Keratinocyte (primary cell): ENCODE measurements at regions not wholly inside any gene's neighbourhood (a gene's known extent, or its start where the extent isn't known, plus 50 kb on each side); places are given as distances from the start of the nearest gene placed in this dataset.

ENCODE experiments used
- DNase-seq: peaks from one replicate; pipeline ENCODE4 v3.0.0-alpha.2; 2011; ENCODE audit warnings: low read depth, missing footprints, low spot score
- FAIRE-seq: peaks from 2 replicates; lab custom pipeline; 2011; peaks lifted over from hg19 to GRCh38; lab: Jason Lieb, UNC
- H2AFZ ChIP-seq: 2 replicates; pipeline ENCODE4 v1.6.0; 2012; ENCODE audit warnings: low read length, control low read depth, inconsistent platforms; ENCODE audit not compliant: control insufficient read depth
- H3K27ac ChIP-seq: 2 replicates; pipeline ENCODE4 v1.5.1; 2011; ENCODE audit warnings: low read length; ENCODE audit not compliant: control insufficient read depth, insufficient read depth
- H3K27me3 ChIP-seq: 3 replicates; pipeline ENCODE4 v1.6.0; 2011; ENCODE audit warnings: low read length; ENCODE audit not compliant: control insufficient read depth, insufficient read depth; ENCODE audit errors: extremely low read depth
- H3K36me3 ChIP-seq, 2 experiments: 2 replicates in 1 of 2; 3 replicates in 1 of 2; pipeline ENCODE4 v1.5.1; 2011; ENCODE audit warnings: low read length in 2 of 2, mild to moderate bottlenecking in 1 of 2; ENCODE audit not compliant: control insufficient read depth in 2 of 2, insufficient read depth in 2 of 2; ENCODE audit errors: extremely low read depth in 1 of 2
- H3K4me1 ChIP-seq: 3 replicates; pipeline ENCODE4 v1.5.1; 2011; ENCODE audit warnings: low read length; ENCODE audit not compliant: control insufficient read depth, insufficient read depth; ENCODE audit errors: extremely low read depth
- H3K4me2 ChIP-seq: 3 replicates; pipeline ENCODE4 v1.6.0; 2011; ENCODE audit warnings: low read depth, low read length; ENCODE audit not compliant: control insufficient read depth, insufficient read depth; ENCODE audit errors: extremely low read depth
- H3K4me3 ChIP-seq, 3 experiments: fragments of 200-600 bp in 1 of 3; sonication (generic) in 1 of 3; 2 replicates in 2 of 3; 3 replicates in 1 of 3; pipeline ENCODE4 v1.5.1; 2011 to 2016; ENCODE audit warnings: low read length in 3 of 3, mild to moderate bottlenecking in 3 of 3, control low read depth in 2 of 3, inconsistent platforms in 1 of 3, low read depth in 1 of 3, mixed read lengths in 1 of 3, mixed run types in 1 of 3, moderate library complexity in 1 of 3; ENCODE audit not compliant: control insufficient read depth in 2 of 3, insufficient read depth in 2 of 3; ENCODE audit errors: extremely low read depth in 1 of 3
- H3K79me2 ChIP-seq: 2 replicates; pipeline ENCODE4 v1.6.0; 2012; ENCODE audit warnings: low read length; ENCODE audit not compliant: control insufficient read depth, insufficient read depth
- H3K9ac ChIP-seq: 3 replicates; pipeline ENCODE4 v1.6.0; 2011; ENCODE audit warnings: low read length; ENCODE audit not compliant: control insufficient read depth, insufficient read depth; ENCODE audit errors: extremely low read depth
- H3K9me1 ChIP-seq: 3 replicates; pipeline ENCODE4 v1.6.0; 2011; ENCODE audit warnings: low read length; ENCODE audit not compliant: control insufficient read depth, insufficient read depth; ENCODE audit errors: extremely low read depth
- H3K9me3 ChIP-seq: 2 replicates; pipeline ENCODE4 v1.5.1; 2012; ENCODE audit warnings: low read depth, low read length; ENCODE audit not compliant: control insufficient read depth
- H4K20me1 ChIP-seq: 3 replicates; pipeline ENCODE4 v1.6.0; 2011; ENCODE audit warnings: low read length; ENCODE audit not compliant: control insufficient read depth, insufficient read depth; ENCODE audit errors: extremely low read depth
- EZH2 ChIP-seq: IDR thresholded peaks from one replicate; pipeline ENCODE4 v1.6.1; 2012; ENCODE audit warnings: inconsistent platforms, mild to moderate bottlenecking, low read length, moderate library complexity
- dilution Hi-C: fragments of 300-500 bp; cut with MboI; formaldehyde crosslinking; loops from one replicate; pipeline ENCODE4 v1.7.0; 2020; ENCODE audit warnings: low sequenced_read_pairs; ENCODE audit not compliant: extremely low pct_ligation_motif_present
- TF ChIP-seq, protein P1 (sequence below), 3 experiments: IDR thresholded peaks in 1 of 3; conservative IDR thresholded peaks in 1 of 3; optimal IDR thresholded peaks in 1 of 3; 2 replicates in 2 of 3; 3 replicates in 1 of 3; pipeline versions ENCODE3 to v1.5.1; 2011; ENCODE audit warnings: low read length in 3 of 3, mild to moderate bottlenecking in 3 of 3, moderate library complexity in 2 of 3, control low read depth in 1 of 3, inconsistent platforms in 1 of 3; ENCODE audit not compliant: insufficient read depth in 2 of 3; ENCODE audit errors: extremely low read depth in 1 of 3

DNA sequence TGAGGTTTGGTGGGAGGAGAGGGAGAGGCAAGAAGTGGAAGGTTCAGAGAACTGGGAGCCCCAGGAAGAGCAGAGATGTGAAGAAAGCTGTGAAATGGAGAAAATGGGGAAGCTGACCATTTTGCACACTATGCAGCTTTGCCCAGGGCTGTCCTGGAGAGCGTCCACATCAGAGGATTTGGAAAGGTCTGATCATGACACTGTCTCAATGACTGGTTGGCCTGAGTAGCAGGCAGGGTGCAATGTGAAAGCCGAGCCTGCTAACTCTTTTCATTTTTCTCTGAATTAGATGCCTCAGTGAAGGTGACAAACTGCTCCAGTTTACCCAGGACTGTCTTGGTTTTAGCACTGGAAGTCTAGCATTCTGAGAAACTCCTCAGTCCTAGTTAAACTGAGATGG lies 330.1 kb upstream of the RPS6KA3 start:
- Histone ChIP-seq H3K9ac (no peak overlapping the region), H3K4me3 (no peak overlapping the region), H3K27me3 (no peaks in the 10 kb centered on the region), H3K9me3 (no peaks in the 10 kb centered on the region), H3K9me1 (no peaks in the 10 kb centered on the region), H3K4me2 (no peak overlapping the region), H3K36me3 (no peaks in the 10 kb centered on the region), H2AFZ (no peak overlapping the region), H3K79me2 (no peaks in the 10 kb centered on the region), H3K4me1 (peaks cover 2% of the 10 kb centered on the region), H4K20me1 (no peaks in the 10 kb centered on the region), H3K27ac (no peak overlapping the region)
- TF ChIP-seq EZH2, result no peak
- TF ChIP-seq, protein P1, sequence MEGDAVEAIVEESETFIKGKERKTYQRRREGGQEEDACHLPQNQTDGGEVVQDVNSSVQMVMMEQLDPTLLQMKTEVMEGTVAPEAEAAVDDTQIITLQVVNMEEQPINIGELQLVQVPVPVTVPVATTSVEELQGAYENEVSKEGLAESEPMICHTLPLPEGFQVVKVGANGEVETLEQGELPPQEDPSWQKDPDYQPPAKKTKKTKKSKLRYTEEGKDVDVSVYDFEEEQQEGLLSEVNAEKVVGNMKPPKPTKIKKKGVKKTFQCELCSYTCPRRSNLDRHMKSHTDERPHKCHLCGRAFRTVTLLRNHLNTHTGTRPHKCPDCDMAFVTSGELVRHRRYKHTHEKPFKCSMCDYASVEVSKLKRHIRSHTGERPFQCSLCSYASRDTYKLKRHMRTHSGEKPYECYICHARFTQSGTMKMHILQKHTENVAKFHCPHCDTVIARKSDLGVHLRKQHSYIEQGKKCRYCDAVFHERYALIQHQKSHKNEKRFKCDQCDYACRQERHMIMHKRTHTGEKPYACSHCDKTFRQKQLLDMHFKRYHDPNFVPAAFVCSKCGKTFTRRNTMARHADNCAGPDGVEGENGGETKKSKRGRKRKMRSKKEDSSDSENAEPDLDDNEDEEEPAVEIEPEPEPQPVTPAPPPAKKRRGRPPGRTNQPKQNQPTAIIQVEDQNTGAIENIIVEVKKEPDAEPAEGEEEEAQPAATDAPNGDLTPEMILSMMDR (optimal IDR thresholded peaks at IDR 0.05 in 1 of 3, IDR thresholded peaks at IDR 0.05 in 1 of 3, conservative IDR thresholded peaks at IDR 0.05 in 1 of 3; ENCODE audit: extremely low read depth in 1 of 3, insufficient read depth in 2 of 3, low read length in 3 of 3), result no peak
- FAIRE-seq (no peak), DNase-seq (no peak)
- dilution Hi-C loops, result no loop called here

DNA sequence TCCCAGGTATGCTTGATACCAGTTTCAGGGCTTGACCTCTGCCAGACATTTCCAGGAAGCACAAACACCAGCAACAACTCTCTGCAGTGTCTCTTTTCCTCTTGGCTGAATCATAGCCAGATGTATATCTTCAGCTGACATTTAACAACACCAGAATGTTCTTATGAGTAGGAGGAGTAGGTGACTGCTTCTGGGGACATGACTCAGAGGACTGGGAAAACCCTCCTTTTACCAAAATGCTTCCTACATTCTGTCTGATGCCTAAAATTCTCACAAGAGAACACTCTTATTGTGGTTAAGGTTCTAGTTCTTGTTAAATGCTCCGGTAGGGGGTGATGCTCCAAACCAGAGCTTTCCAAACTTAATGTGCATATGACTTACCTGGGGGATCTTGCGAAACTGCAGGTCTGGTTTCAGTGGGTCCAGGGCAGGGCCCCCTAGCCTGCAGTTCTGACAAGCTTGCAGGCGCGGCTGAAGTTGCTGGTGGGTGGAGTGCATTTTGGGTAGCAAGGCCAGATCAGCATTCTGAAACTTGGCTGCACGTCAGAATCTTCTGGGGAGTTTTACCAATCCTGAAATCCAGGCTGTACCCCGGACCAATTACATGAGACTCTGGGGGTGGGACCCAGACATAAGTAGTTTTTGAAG lies 329.3 kb upstream of the RPS6KA3 start:
- TF ChIP-seq, protein P1 (optimal IDR thresholded peaks at IDR 0.05 in 1 of 3, IDR thresholded peaks at IDR 0.05 in 1 of 3, conservative IDR thresholded peaks at IDR 0.05 in 1 of 3; ENCODE audit: extremely low read depth in 1 of 3, insufficient read depth in 2 of 3, low read length in 3 of 3), result no peak
- no peak for TF ChIP-seq EZH2
- Histone ChIP-seq H3K4me1 (peaks cover 2% of the 10 kb centered on the region), H3K4me3 (no peak overlapping the region), H3K36me3 (no peaks in the 10 kb centered on the region), H2AFZ (no peak overlapping the region), H3K27me3 (no peaks in the 10 kb centered on the region), H3K9me1 (no peaks in the 10 kb centered on the region), H3K9me3 (no peaks in the 10 kb centered on the region), H3K9ac (no peak overlapping the region), H3K27ac (no peak overlapping the region), H3K79me2 (no peaks in the 10 kb centered on the region), H4K20me1 (no peaks in the 10 kb centered on the region), H3K4me2 (no peak overlapping the region)
- FAIRE-seq (no peak), DNase-seq (no peak)
- dilution Hi-C loops, result no loop called here
